ENCODE measurements at regions not wholly inside any gene's neighbourhood (a gene's known extent, or its start where the extent isn't known, plus 50 kb on each side); places are given as distances from the start of the nearest gene placed in this dataset.

GRCh38 chr12:61098031-61098580 lies 1162.1 kb upstream of the USP15 start:
- TF ChIP-seq CTCF (IDR thresholded peaks at IDR 0.05; ENCODE audit: extremely low read depth, missing control alignments): no peak
- DNase-seq (ENCODE audit: low spot score): no peak

- no peak for TF ChIP-seq CTCF (IDR thresholded peaks at IDR 0.05; ENCODE audit: extremely low read depth, missing control alignments)
Measured at GRCh38 chr12:61107118-61107517, 1153.1 kb upstream of the USP15 start.

GRCh38 chr12:61111218-61111617 lies 1149.0 kb upstream of the USP15 start:
- DNase-seq (ENCODE audit: low spot score): no peak

More at GRCh38 chr12:61107118-61107517, 1153.1 kb upstream of the USP15 start:
- no peak for DNase-seq (ENCODE audit: low spot score)

GRCh38 chr12:61137677-61138414 lies 1122.4 kb upstream of the USP15 start:
- TF ChIP-seq CTCF (IDR thresholded peaks at IDR 0.05; ENCODE audit: extremely low read depth, missing control alignments): no peak

More at GRCh38 chr12:61111218-61111617, 1149.0 kb upstream of the USP15 start:
- no peak for TF ChIP-seq CTCF (IDR thresholded peaks at IDR 0.05; ENCODE audit: extremely low read depth, missing control alignments)

GRCh38 chr12:61138415-61138759 lies 1121.8 kb upstream of the USP15 start:
- DNase-seq (ENCODE audit: low spot score): no peak
- TF ChIP-seq CTCF (IDR thresholded peaks at IDR 0.05; ENCODE audit: extremely low read depth, missing control alignments): no peak

More at GRCh38 chr12:61137677-61138414, 1122.4 kb upstream of the USP15 start:
- no peak for DNase-seq (ENCODE audit: low spot score)

GRCh38 chr12:61161961-61162360 lies 1098.2 kb upstream of the USP15 start:
- TF ChIP-seq CTCF (IDR thresholded peaks at IDR 0.05; ENCODE audit: extremely low read depth, missing control alignments): no peak
- DNase-seq (ENCODE audit: low spot score): no peak

GRCh38 chr12:61188801-61189595 lies 1071.2 kb upstream of the USP15 start:
- TF ChIP-seq CTCF (IDR thresholded peaks at IDR 0.05; ENCODE audit: extremely low read depth, missing control alignments): no peak
- DNase-seq (ENCODE audit: low spot score): no peak

All from GM20000 (cell line).